ENCODE measurements at regions not wholly inside any gene's neighbourhood (a gene's known extent, or its start where the extent isn't known, plus 50 kb on each side); places are given as distances from the start of the nearest gene placed in this dataset.

- ChIA-PET POLR2A (no interaction called here), CTCF (no interaction called here)
- H3K9ac ChIP-seq, result no peak overlapping the region
- no peak for TF ChIP-seq EZH2phosphoT487 (IDR thresholded peaks at IDR 0.05; ENCODE audit: borderline replicate concordance, low read depth)
- TF ChIP-seq RAD21 (IDR thresholded peaks at IDR 0.05; ENCODE audit: low read length), result no peak
- TF ChIP-seq RCOR1 (IDR thresholded peaks at IDR 0.05; ENCODE audit: low read length), result no peak
- TF ChIP-seq USF2 (IDR thresholded peaks at IDR 0.05; ENCODE audit: borderline replicate concordance, low read depth, low read length), result no peak
- no peak for TF ChIP-seq CHD2 (IDR thresholded peaks at IDR 0.05; ENCODE audit: low read length, partially characterized antibody)
- H3K36me3 ChIP-seq (replicated peaks in 1 of 2; ENCODE audit: control insufficient read depth in 1 of 2, insufficient read depth in 2 of 2, low read length in 1 of 2), result no peaks in the 10 kb centered on the region
- no peaks in the 10 kb centered on the region for H3K9me3 ChIP-seq
- H4K20me1 ChIP-seq (ENCODE audit: insufficient read depth), result no peaks in the 10 kb centered on the region
- no peaks in the 10 kb centered on the region for H3K9me2 ChIP-seq
- DNase-seq, result no peak
- H3K4me1 ChIP-seq (ENCODE audit: control insufficient read depth in 1 of 2, insufficient read depth in 2 of 2, low read depth in 1 of 2, low read length in 1 of 2), result peaks cover 12 to 15% of the 10 kb centered on the region in 2 experiments
- no peaks in the 10 kb centered on the region for H3K27me3 ChIP-seq (ENCODE audit: insufficient read depth)
- no peak overlapping the region for H2AFZ ChIP-seq (ENCODE audit: low read depth)
- no peak overlapping the region for H3K4me3 ChIP-seq (ENCODE audit: low read depth in 2 of 2, low read length in 1 of 2)
- peaks cover 15% of the 10 kb centered on the region for H3F3A ChIP-seq (replicated peaks; ENCODE audit: insufficient read depth)
- no peak overlapping the region for H3K4me2 ChIP-seq
- H3K27ac ChIP-seq (ENCODE audit: low read depth in 2 of 2, low read length in 1 of 2), result no peak overlapping the region
- 94% methylated on average over 5 of the region's 5 CpGs for WGBS (ENCODE audit: low lambda C conversion rate)
- no peaks in the 10 kb centered on the region for H3K79me2 ChIP-seq (ENCODE audit: insufficient read depth)
Measured at GRCh38 chr1:234928642-234929041, 200.0 kb downstream of the TOMM20 start.

GRCh38 chr1:234927971-234928640 lies 200.5 kb downstream of the TOMM20 start:
- no peaks in the 10 kb centered on the region for H4K20me1 ChIP-seq (ENCODE audit: insufficient read depth)
- H3K4me1 ChIP-seq (ENCODE audit: control insufficient read depth in 1 of 2, insufficient read depth in 2 of 2, low read depth in 1 of 2, low read length in 1 of 2), result peaks cover 8 to 10% of the 10 kb centered on the region in 2 experiments
- H3K79me2 ChIP-seq (ENCODE audit: insufficient read depth), result no peaks in the 10 kb centered on the region
- H3K4me3 ChIP-seq (ENCODE audit: low read depth in 2 of 2, low read length in 1 of 2), result no peak overlapping the region
- H3K9ac ChIP-seq, result no peak overlapping the region
- no peaks in the 10 kb centered on the region for H3K9me2 ChIP-seq
- H3K4me2 ChIP-seq, result no peak overlapping the region
- 81% methylated on average over 10 of the region's 10 CpGs for WGBS (ENCODE audit: low lambda C conversion rate)
- no peaks in the 10 kb centered on the region for H3K36me3 ChIP-seq (replicated peaks in 1 of 2; ENCODE audit: control insufficient read depth in 1 of 2, insufficient read depth in 2 of 2, low read length in 1 of 2)
- DNase-seq, result no peak
- H3K9me3 ChIP-seq, result no peaks in the 10 kb centered on the region
- no peak overlapping the region for H3K27ac ChIP-seq (ENCODE audit: low read depth in 2 of 2, low read length in 1 of 2)
- TF ChIP-seq FOXJ3 (CRISPR knock-in tag; IDR thresholded peaks at IDR 0.05) (no peak), MEF2A (IDR thresholded peaks at IDR 0.05; ENCODE audit: borderline replicate concordance, low read depth) (no peak), IRF3 (IDR thresholded peaks at IDR 0.05; ENCODE audit: low read depth, low read length) (no peak), RCOR1 (IDR thresholded peaks at IDR 0.05; ENCODE audit: low read length) (no peak), FOXM1 (IDR thresholded peaks at IDR 0.05; ENCODE audit: low read depth) (no peak), PBX3 (IDR thresholded peaks at IDR 0.05) (no peak), GATA2 (CRISPR knock-in tag; IDR thresholded peaks at IDR 0.05) (no peak), USF2 (IDR thresholded peaks at IDR 0.05; ENCODE audit: borderline replicate concordance, low read depth, low read length) (no peak), SIN3A (IDR thresholded peaks at IDR 0.05; ENCODE audit: borderline replicate concordance, low read depth, low read length) (no peak), GABPA (IDR thresholded peaks at IDR 0.05; ENCODE audit: low read depth) (no peak), CTCF (IDR thresholded peaks at IDR 0.05) (no peak), NFIC (IDR thresholded peaks at IDR 0.05; ENCODE audit: borderline replicate concordance) (no peak), CHD2 (IDR thresholded peaks at IDR 0.05; ENCODE audit: low read length, partially characterized antibody) (no peak), FOSL2 (IDR thresholded peaks at IDR 0.05; ENCODE audit: borderline replicate concordance, low read depth) (no peak)
- CTCF ChIA-PET, result no interaction called here
- POLR2A ChIA-PET, result no interaction called here
- peaks cover 10% of the 10 kb centered on the region for H3F3A ChIP-seq (replicated peaks; ENCODE audit: insufficient read depth)
- no peak overlapping the region for H2AFZ ChIP-seq (ENCODE audit: low read depth)
- no peaks in the 10 kb centered on the region for H3K27me3 ChIP-seq (ENCODE audit: insufficient read depth)

Data from SK-N-SH (cell line).